ENCODE measurements at regions not wholly inside any gene's neighbourhood (a gene's known extent, or its start where the extent isn't known, plus 50 kb on each side); places are given as distances from the start of the nearest gene placed in this dataset.
A peak's percentile ranks its signal among the peaks of the same experiment; 100 is the strongest.
"Not testable (repeated sequence)": the region's sequence is repeated elsewhere in the genome, so short reads cannot be mapped to it uniquely, and the experiment has no call there.

DNA sequence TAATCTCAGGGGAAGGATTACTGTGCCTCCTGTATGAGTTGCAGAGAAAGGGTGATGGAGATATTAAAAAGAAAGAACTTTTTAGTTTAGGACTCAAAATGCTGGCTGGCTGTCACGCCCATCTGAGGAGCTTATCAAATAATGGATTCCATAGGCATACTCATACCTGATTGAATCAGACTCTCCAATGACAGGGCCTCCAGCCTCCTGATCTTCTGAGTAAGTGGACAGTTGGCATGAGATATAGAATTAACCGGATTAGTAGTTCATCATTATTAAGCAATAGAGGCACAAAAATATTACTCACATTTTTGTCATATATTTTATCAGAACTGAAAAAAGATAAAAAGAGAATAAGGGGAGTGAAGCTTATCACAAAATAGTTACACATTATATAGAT lies 157.0 kb upstream of the RASA1 start:
- DNase-seq (ENCODE audit: low read depth): no peak

DNA sequence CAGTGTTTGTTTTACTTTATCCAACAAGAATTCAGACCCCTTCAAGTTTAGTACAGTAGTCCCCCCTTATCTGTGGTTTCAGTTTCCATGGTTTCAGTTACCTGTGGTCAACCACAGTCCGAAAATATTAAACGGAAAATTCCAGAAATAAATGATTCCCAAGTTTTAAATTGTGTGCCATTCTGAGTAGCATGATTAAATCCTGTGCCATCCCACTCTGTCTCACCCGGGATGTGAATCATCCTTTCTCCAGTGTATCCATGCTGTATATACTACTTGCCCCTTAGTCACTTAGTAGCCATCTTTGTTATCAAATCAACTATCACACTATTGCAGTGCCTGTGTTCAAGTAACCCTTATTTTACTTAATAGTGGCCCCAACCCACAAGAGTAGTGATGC lies 153.8 kb upstream of the RASA1 start:
- DNase-seq (ENCODE audit: low read depth): no peak

DNA sequence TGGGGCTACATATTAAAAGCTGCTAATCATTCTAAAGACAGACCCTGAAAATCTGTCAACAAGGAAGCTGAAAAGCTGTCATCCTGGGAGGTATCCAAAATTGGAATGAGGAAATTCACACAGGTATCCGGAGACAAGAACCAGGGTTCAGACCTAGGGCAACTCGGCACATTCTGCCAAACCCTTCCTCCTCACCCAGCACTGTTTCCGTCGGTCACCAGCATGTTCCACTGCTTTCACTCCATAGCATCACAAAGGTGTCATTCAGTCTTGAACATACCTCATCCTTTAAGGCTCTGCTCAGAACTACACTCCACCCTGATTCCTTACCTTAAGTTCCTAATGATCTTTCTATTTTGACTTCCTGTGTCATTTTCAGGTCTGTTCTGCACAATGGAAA lies 153.1 kb upstream of the RASA1 start:
- DNase-seq (ENCODE audit: low read depth): no peak

DNA sequence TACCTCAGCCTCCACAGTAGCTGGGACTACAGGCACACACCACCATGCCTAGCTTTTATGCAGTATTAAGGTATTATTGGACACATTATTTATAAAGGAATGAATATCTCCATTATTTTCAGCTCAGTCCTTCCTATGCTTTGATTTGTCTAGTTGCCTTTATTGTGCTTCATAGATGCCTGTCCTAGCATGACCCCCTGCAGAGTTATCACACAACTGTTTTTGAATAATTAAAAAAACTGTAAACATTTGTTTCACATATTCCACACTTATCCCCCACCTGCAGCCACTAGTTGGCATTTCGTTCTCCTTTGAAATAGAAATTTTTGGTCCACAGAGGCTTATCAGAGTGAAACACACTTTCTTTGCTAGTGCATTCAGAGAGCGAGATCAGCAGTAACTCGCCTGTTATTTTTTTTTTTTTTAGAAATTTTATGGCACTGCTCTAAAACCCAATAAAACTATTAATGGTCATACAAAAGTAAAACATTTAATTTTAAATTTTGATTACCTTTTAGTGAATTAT lies 151.8 kb upstream of the RASA1 start:
- DNase-seq (ENCODE audit: low read depth): no peak

DNA sequence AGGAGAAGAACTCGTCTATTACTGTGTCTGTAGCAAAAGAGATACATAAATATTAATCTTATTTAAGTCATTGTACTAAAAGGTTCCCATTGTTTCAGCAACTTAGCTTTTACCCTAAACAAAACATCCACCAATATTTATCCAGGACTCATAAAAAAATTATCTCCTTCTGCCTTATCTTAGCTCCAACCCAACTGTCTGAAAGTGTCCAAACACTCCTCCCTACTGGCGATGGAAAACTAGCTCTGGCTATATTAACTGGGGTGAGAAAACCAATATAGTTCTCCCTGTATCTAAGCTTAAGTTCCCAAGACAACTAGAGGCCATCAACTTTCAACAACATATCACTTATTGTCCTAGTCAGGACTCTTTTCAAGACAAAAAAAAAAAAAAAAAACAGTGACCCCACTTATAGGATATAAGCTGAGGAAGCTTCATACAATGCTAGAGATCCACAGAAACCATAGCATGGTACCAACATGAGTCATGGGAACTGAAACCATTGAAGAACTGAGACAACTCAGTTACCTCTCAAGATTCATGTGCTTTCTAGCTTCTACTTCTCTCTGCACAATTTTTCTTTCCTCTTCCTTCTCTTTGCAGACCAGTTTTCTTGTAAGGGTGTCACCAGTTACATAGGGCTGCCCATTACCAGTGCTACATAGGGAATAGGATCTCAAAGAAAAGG lies 150.7 kb upstream of the RASA1 start:
- no peak for DNase-seq (ENCODE audit: low read depth)

DNA sequence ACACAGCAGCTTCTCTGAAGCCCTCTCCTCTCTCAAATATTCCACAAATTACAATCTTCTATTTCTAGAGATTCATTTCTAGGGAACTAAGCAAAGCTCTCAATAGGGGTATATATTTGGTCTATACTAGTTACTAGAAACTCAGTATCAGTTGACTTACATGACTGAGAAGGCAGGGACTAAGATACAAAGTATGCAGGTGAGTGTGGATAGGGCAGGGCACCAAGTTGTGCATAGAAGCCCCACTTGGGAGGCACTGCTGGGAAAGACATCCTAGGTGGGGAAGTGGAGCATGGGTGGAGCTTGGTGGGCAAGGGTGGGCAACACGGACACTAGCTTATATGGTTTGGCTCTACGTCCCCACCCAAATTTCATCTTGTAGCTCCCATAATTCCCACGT lies 148.1 kb upstream of the RASA1 start:
- no peak for DNase-seq (ENCODE audit: low read depth)

DNA sequence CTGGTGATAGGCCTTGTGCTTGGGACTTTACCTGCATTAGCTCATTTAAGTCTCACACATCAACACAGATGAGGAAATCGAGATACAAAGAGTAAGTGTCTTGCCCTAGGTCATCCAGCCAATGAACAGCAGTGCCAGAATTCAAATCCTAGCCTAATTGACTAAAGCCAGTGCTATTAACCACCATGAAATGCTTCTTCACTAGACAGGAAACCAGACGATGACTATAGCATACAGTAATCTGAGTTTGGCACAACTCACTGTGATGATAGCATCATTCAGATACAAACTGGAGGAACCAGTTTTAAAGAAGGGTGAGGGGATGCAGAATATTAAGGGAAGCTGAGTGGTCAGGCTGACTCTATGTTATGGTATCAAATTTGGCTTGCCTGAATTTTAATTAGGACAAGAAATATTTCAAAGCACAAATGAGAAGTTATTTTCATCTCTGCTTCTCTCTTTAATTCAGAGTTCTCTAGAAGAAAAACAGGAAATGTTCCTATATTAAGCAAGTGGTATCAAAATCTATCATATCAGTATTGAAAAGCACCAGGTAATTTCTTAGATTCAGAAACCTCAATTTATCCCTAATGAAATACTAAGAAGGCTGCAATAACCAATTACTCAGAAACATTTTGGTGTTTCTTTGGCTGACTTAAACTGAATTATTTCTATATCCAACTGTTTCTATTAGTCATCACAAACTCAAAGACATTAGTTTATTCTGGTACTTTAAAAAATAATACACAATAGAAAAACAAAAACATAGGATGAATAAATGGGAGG lies 147.0 kb upstream of the RASA1 start:
- peak; percentile 65 for DNase-seq (ENCODE audit: low read depth)

DNA sequence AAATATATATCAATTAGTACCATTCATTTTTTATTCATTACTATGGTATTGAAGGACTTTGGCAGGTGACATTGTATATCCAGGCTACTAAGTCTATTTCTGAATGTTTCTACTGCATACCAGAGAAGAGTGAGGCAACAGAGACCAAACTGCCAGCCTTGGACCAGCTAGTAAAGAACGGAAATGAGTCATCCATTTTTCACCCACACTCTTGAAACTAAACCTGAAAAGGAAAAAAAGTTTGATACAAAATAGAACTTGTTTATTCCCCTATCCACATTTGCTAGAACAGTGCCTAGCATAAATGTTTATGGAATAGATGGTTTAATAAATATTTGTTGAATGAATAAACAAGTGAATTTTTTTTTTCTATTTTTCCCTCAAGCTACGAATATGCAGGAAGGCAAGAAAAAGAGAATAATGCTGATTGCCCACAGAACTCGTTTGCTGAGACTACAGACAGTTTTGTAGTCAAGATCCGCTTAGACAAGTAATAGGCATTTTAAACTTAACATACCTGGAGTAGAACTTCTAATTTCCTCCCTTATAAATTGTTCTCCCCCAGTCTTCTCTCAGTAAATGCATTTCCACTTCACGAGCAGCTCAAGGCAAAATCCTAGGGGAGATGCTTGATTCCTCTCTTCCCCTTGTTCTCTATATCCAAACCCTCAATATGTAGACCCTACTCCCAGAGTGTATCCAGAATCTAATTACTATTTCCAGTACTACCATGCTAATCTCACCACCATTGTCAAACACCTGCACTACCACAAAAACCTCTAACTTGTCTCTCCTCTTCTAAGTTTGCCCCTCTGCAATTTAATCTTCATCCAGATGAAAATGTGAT lies 146.2 kb upstream of the RASA1 start:
- peak; percentile 78 for DNase-seq (ENCODE audit: low read depth)

DNA sequence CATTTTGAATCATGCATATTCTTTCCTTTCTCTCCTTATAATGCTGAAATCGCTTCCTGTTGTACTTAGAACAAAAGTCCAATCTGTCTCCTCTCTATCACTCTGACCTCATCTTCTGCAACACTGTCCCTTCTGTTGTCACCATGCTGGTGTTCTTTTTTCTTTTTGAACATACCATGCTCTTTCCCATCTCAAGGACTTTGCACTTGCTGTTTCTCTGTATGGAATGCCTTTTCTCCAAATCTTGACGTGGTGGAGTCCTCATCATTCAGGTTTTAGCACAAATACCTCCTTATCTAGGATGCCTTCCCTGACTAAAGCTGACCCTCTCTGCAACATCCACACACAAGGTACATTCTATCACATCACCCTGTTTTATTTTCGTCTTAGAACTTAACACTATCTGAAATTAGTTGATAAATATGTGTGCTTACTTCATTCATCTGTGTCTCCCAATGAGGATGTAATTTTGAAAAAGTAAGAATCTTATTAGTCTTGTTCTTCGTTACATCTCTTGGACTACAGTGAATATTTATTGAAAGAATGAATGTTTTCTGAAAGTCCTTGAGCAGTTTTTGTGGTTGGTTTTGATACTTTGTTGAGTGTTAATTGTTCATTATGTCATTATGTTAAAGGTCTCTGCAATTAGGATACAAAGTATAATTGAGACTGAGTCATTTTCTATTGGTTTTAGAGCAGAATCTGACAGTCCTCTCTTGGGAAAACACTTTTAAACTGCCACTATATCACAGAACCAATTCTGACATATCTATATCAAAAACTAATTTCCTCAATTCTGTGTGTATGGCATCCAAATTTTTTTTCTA lies 145.3 kb upstream of the RASA1 start:
- no peak for DNase-seq (ENCODE audit: low read depth)

DNA sequence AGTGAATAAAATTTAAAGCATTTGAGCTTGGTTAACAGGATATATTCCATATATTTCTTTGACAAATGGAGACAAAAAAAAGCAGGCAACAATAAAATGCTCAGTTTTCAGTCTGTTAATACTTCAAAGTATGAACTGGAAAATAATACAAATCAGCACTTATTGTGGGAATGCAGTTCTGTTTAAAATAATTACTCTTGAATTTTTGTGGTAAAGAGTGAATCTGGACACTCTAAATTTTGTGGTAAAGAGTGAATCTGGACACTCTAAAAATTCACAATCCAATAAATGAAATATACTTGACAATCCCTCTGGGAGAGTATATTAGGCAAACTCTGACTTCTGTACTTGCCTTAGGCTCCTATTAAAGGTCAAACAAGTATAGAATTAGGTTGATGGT lies 141.9 kb upstream of the RASA1 start:
- DNase-seq (ENCODE audit: low read depth): no peak

DNA sequence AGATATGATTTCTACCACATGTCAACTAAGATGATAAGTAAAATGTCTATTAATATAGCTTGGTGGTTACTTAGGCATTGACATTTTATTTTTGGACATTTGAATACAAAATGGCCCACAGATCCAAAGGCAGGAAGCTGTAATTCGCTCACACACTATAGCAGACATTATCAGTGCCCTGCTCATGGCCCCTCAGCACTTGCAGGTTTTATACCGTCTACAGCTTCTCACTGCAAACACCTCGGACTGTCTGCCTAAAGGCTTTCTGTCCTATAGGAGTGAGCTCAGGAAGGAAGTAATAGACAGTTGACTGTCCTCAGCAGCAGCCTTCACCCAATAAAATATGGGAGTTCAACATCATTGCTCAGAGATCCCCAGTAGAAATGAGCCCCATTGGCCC lies 140.8 kb upstream of the RASA1 start:
- DNase-seq (ENCODE audit: low read depth): no peak

DNA sequence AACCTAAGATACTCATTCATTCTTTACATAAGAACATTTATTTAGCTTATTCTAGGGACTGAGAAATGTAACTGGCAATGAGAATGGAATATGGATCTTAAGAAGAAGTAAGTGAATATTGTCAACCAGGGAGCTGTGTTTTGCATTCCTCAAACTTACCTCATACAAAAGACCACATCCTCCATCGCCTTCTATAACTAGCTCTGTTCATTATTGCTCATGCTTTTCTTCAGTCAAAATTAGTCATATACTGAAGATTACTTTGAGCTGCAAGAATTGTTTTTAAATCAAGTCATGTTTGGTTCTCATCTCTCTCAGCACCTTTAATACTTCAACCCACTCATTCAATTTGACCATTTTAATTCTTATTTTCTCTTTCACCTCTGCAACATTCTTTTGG lies 140.3 kb upstream of the RASA1 start:
- no peak for DNase-seq (ENCODE audit: low read depth)

DNA sequence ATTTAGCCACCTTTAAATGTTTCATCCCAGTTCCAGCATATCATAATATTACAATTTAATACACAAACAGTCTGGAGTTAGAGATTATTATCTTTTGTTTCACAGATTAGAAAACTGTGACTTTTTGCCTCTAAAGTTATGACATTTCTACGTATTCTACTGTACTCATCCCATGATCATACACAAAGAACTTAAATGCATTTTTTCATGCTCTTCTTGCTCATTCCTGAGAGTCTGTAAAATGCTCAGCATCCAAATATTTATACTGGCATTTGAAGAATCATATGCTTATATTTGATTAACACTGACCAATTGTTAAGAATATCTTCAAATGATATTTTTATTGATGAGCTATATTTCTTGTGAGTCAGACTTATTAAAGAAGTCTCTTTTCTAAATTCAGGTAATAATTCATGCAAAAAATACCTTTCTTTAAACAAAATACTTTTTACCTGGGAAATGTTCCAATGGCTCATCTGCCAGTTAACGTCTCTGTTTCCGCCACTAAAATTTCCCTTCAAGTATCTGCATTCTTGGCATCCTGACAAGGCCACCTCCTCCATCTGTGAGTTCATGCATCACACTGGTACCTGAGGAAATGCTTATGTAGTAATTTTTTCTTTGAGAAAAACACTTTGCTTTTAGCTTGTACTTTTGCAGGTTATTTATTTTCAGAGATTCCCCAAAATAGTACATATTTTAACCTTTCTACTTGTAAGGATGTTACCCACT lies 139.6 kb upstream of the RASA1 start:
- no peak for DNase-seq (ENCODE audit: low read depth)

DNA sequence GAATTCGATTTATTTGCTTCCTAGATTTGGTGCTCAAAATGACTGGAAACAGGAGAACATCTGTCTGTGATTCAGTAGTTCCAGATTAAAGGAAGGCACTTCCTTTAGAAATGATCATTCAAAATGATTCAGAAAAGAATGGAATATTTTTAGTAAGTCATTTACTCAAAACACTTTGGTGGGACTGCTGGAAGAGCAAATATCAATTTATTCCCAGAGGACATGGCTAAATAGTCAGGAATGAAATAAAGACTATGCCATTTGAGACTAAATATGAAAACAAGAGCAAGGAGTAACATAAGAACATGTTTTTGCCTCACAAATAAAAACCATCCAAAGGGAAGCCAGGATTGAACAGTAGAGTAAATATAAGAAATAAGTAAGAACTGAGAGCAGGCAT lies 138.6 kb upstream of the RASA1 start:
- DNase-seq (ENCODE audit: low read depth): no peak

DNA sequence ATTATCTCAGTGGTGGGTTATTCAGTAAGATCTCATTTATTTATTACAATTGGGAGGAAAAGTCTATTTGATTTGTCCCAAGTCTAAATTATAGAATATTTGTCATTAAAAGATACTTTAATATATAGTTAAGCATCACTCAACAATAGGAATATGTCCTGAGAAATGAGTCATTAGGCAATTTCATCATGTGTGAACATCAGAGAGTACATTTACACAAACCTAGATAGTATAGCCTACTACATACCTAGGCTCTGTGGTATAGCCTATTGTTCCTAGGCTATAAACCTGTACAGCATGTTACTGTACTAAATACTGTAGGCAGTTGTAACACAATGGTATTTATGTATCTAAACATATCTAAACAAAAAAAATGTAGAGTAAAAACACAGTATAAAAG lies 135.0 kb upstream of the RASA1 start:
- no peak for DNase-seq (ENCODE audit: low read depth)

DNA sequence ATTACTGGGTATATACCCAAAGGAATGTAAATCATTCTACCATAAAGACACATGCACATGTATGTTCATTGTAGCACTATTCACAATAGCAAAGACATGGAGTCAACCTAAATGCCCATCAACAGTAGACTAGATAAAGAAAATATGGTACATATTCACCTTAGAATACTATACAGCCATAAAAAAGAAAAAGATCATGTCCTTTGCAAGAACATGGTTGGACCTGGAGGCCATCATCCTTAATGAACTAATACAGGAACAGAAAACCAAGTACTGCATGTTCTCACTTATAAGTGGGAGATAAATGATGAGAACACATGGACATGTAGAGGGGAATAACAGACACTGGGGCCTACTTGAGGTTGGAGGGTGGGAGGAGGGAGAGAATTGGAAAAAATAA lies 133.2 kb upstream of the RASA1 start:
- DNase-seq (ENCODE audit: low read depth): not testable (repeated sequence)

DNA sequence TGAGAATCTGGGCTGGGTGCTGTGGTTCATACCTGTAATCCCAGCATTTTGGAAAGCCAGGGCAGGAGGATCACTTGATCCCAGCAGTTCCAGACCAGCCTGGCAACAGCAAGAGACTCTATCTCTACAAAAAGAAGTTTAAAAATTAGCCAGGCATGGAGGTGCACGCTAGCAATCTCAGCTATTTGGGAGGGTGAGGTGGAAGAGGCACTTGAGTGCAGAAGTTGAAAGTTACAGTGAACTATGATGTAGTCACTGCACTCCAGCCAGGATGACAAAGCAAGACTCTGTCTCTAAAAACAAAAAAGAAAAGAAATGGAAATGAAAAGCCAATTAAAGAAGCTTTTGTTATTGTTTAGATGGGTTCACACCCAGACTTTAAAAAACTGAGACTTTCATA lies 131.6 kb upstream of the RASA1 start:
- no peak for DNase-seq (ENCODE audit: low read depth)

DNA sequence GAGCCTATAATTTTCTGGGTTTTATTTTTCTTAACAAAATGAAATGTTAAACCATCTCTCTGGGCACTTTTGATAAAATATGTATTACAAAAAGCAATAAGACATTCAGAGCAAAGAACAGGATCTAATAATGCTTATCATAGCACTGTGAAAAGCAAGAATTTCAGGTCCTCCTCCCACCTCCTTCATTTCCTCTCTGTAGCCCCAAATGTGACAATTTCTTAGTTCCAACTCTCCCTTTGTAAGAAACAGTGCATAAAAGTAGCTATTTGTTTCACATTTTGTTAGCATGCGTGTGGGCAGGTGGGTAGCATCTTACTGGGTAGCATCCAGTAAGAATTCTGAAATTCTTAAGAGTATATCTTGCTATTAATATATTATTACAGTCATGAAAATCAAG lies 130.9 kb upstream of the RASA1 start:
- DNase-seq (ENCODE audit: low read depth): no peak

DNA sequence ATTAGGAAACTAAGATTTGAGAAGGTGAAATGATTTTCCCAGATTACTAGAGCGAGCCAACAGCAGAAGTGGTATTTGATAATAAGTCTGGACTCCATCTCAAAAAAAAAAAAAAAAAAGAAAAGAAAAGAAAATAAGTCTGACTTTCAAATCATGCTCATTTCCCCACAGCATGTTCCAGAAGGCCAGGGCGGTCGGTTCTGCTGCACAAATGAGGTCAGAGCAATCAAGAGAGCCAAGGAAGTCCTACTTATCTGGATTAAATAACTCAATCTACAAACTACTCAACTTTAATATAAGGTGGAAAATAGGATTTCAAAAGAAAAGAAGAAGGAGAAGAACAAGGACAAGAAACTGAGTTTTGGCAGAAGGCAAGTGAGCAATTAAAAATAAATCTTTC lies 130.4 kb upstream of the RASA1 start:
- no peak for DNase-seq (ENCODE audit: low read depth)

DNA sequence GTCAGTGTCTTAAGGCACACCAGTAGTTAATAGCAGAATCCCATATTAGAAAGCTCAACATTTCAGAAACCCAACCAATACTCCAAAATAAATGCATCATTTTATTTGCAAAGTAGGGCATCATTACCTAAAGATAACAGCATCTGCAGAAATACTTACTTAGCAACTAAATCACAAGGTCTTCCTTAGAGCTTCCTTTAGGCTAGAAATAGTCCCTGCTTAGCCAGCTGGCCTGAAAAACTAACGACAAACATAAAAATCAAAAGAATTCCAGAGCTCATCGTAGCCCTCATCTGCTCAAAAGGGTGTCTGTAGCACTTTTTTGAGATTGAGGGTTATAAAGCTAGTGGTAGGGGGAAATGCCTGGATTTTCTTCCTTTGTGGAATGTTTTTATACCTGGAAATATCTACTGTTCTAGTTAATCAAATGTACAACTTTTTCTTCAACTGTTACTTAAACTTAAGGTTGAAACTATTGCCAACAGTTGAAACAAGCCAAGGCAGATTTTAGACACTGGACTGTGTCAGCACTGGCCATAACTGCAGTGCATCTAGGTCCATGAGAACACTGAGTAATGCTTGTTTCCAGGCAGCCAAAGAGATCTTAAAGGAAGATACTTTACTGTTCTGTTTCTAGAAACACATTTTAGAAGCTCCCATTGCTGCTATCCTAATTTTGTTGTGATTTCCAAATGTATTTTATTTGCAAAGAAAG lies 129.4 kb upstream of the RASA1 start:
- DNase-seq (ENCODE audit: low read depth): no peak

DNA sequence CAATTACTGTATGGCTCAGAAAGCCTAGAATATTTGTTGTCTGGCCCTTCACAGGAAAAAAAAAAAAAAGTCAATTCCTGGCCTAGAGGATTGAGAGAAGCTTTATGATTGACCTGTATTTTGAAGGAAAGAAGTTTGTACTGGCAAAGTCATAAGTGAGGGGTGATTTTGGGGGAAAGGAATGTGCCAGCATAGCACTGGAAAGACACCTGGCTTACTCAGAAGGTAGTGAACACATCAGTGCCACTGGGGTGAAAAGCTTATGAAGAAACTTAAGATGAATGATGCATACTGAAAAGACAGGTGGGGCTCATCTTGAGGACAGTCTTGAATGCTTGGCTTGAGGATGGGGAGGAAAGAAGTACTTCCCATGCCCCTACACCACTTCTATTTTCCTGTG lies 127.9 kb upstream of the RASA1 start:
- no peak for DNase-seq (ENCODE audit: low read depth)
